ENCODE measurements at regions not wholly inside any gene's neighbourhood (a gene's known extent, or its start where the extent isn't known, plus 50 kb on each side); places are given as distances from the start of the nearest gene placed in this dataset.
"Not testable (repeated sequence)": the region's sequence is repeated elsewhere in the genome, so short reads cannot be mapped to it uniquely, and the experiment has no call there.

DNA sequence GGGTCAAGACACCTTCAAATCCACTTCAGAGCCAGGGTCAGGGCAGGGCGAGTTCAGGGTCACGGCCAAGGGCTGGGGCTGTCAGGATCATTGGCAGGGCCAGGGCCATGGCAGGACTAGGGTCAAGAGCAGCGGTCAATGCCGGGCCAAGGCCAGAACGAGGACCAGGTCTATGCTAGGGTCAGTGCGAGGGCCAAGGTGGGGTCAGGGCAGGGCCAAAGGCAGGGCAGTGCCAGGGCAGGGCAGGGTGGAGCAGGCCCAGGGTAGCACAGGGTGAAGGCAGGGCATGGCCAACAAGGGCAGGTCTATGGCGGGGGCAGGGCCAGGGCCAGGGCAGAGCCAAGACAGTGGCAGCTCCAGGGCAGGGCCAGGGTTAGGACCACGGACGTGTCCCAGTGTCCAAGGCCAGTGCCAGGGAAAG is 154.0 kb downstream of the LIPI start:
- no peaks in the 10 kb centered on the region for H4K20me1 ChIP-seq (ENCODE audit: insufficient read depth)
- H3K27ac ChIP-seq (ENCODE audit: low read length): no peak overlapping the region
- TF ChIP-seq POLR2AphosphoS5 (IDR thresholded peaks at IDR 0.05) (no peak), TAF1 (IDR thresholded peaks at IDR 0.05; ENCODE audit: low read depth) (no peak), RAD21 (conservative IDR thresholded peaks at IDR 0.05) (no peak), REST (IDR thresholded peaks at IDR 0.05; ENCODE audit: borderline replicate concordance) (no peak), CTCF (IDR thresholded peaks at IDR 0.05; ENCODE audit: poor library complexity, severe bottlenecking) (no peak), MXI1 (conservative IDR thresholded peaks at IDR 0.05; ENCODE audit: poor library complexity, severe bottlenecking) (no peak), EZH2 (IDR thresholded peaks at IDR 0.05; ENCODE audit: borderline replicate concordance, insufficient read depth, low read length, poor library complexity, severe bottlenecking) (no peak), EP300 (conservative IDR thresholded peaks at IDR 0.05; ENCODE audit: poor library complexity, severe bottlenecking) (no peak), SMC3 (conservative IDR thresholded peaks at IDR 0.05; ENCODE audit: poor library complexity) (no peak)
- H3K79me2 ChIP-seq (replicated peaks; ENCODE audit: insufficient read depth, low read length): no peaks in the 10 kb centered on the region
- no peaks in the 10 kb centered on the region for H3F3A ChIP-seq (ENCODE audit: insufficient read depth, low read length, poor library complexity, severe bottlenecking)
- no peaks in the 10 kb centered on the region for H3K9me2 ChIP-seq (ENCODE audit: insufficient read depth, low read length)
- H3K27me3 ChIP-seq (ENCODE audit: insufficient read depth, low read depth, low read length): no peaks in the 10 kb centered on the region
- H3K9me3 ChIP-seq (ENCODE audit: low read length): no peaks in the 10 kb centered on the region
- no peak overlapping the region for H2AFZ ChIP-seq (ENCODE audit: low read depth, low read length)
- H3K9ac ChIP-seq (ENCODE audit: low read length): no peak overlapping the region
- no peak overlapping the region for H3K4me3 ChIP-seq (ENCODE audit: low read length)
- H3K36me3 ChIP-seq (ENCODE audit: insufficient read depth, low read length): no peaks in the 10 kb centered on the region
- no peak overlapping the region for H3K4me2 ChIP-seq (ENCODE audit: low read length)

- not testable (repeated sequence) for H3K9ac ChIP-seq (ENCODE audit: low read length); H3K27ac ChIP-seq (ENCODE audit: low read length); H3K79me2 ChIP-seq (replicated peaks; ENCODE audit: insufficient read depth, low read length); H4K20me1 ChIP-seq (ENCODE audit: insufficient read depth); H3K9me3 ChIP-seq (ENCODE audit: low read length); H3K9me2 ChIP-seq (ENCODE audit: insufficient read depth, low read length); H2AFZ ChIP-seq (ENCODE audit: low read depth, low read length); H3F3A ChIP-seq (ENCODE audit: insufficient read depth, low read length, poor library complexity, severe bottlenecking); H3K27me3 ChIP-seq (ENCODE audit: insufficient read depth, low read depth, low read length); H3K36me3 ChIP-seq (ENCODE audit: insufficient read depth, low read length); H3K4me3 ChIP-seq (ENCODE audit: low read length); H3K4me2 ChIP-seq (ENCODE audit: low read length)
Observed at GRCh38 chr21:14055746-14056515, 154.8 kb downstream of the LIPI start.

All from neural cell (in vitro differentiated cells).